IPS DF 6.9 (cell line): ENCODE measurements at regions not wholly inside any gene's neighbourhood (a gene's known extent, or its start where the extent isn't known, plus 50 kb on each side); places are given as distances from the start of the nearest gene placed in this dataset.

Experiments used
- DNase-seq: peaks from one replicate; pipeline ENCODE4 v3.0.0-alpha.2; 2013; ENCODE audit warnings: low read depth, low spot score
- H3K27ac ChIP-seq: one replicate; pipeline ENCODE4 v1.5.1; 2013; ENCODE audit warnings: low read length, control low read depth
- H3K27me3 ChIP-seq: 2 replicates; pipeline ENCODE4 v1.6.1; 2013; ENCODE audit warnings: mild to moderate bottlenecking, low read length; ENCODE audit not compliant: control insufficient read depth, insufficient read depth
- H3K36me3 ChIP-seq: 2 replicates; pipeline ENCODE4 v1.6.1; 2013; ENCODE audit warnings: low read length; ENCODE audit not compliant: control insufficient read depth, insufficient read depth
- H3K4me1 ChIP-seq: 2 replicates; pipeline ENCODE4 v1.6.1; 2013; ENCODE audit warnings: low read length; ENCODE audit not compliant: control insufficient read depth, insufficient read depth
- H3K4me3 ChIP-seq: 2 replicates; pipeline ENCODE4 v1.5.1; 2013; ENCODE audit warnings: mild to moderate bottlenecking, low read length
- H3K9me3 ChIP-seq: 2 replicates; pipeline ENCODE4 v1.6.1; 2013; ENCODE audit warnings: low read length, inconsistent platforms; ENCODE audit not compliant: control insufficient read depth, insufficient read depth
- WGBS: extraction: QIAGEN DNeasy Blood & Tissue Kit; methylation state at CpG from one replicate; pipeline ENCODE4 v1.1.7; 2013; ENCODE audit warnings: mixed read lengths, missing lambda C conversion rate; ENCODE audit not compliant: insufficient read length, insufficient coverage; 5-methylcytosine and 5-hydroxymethylcytosine counted together

DNA sequence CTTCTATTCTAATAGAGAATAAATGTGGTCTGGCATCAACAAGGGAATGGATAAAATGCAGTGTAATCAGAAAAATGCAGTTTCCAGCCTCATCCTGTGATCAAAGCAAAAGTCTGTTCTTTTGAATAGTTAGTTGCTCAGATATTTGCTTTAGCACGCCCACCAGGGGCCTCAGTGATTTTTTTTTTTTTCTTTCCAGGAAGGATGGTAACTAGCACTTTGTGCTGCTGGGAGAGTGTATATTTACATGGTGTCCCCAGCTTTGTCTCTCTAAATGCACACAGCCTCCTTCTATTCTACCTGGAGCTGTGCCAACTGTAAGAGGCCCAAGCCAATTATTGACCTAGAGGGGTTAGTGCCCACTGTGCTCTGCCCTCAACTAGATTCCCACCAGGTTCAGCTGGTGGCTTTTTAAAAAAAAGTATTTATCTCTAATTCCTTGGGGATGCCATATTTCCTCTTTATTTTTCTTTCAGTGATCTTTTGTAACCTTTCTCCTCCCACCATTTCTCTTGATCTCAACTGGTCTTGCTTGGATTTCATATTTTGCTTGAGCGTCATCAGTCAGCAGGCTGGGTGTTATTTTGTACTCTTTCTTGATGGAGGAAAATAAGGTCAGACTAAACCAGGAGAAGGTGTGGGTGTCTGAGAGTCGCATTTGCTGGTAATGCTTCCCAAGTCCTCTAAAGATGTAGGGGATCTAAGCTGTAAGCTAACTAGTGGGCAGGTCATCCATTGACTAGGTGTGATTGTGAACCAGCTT lies 193.0 kb upstream of the C9orf72 start:
- no peaks in the 10 kb centered on the region for H3K9me3 ChIP-seq
- H3K27me3 ChIP-seq = no peaks in the 10 kb centered on the region
- no CpG with 5 or more reads among the region's 3 CpGs for WGBS
- no peak overlapping the region for H3K27ac ChIP-seq
- H3K36me3 ChIP-seq = no peaks in the 10 kb centered on the region
- H3K4me3 ChIP-seq = no peak overlapping the region
- H3K4me1 ChIP-seq = no peaks in the 10 kb centered on the region
- no peak for DNase-seq

DNA sequence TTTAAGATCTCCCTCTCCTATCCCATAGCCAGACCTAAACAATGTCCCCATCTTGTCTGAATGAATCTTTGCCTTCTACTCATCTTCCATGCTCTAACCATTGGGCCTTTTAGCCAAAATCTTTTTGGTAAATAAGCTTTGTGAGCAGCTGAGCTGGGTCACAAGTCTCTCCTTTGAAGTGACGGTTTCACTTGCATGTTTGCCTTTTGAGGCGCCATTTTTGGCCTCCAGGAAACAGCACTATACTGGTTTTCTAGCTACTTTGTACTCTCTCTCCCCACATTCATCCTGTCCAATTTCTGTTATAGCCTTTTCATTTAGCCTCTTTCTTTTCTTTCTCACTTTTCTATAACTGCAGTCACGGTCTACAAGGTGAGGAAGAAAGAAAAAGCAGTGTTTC lies 195.5 kb upstream of the C9orf72 start:
- Histone ChIP-seq H3K9me3 (no peaks in the 10 kb centered on the region), H3K36me3 (no peaks in the 10 kb centered on the region), H3K4me1 (peaks cover 2% of the 10 kb centered on the region; the same call in 1 of the 2 replicates), H3K4me3 (no peak overlapping the region), H3K27me3 (no peaks in the 10 kb centered on the region; the same call in 1 of the 2 replicates), H3K27ac (no peak overlapping the region)
- WGBS = no CpG with 5 or more reads among the region's 3 CpGs
- no peak for DNase-seq

- no CpG with 5 or more reads among the region's 5 CpGs for WGBS
- peaks cover 2% of the 10 kb centered on the region; the same call in 1 of the 2 replicates for H3K4me1 ChIP-seq
These were observed 197.3 kb upstream of the C9orf72 start for GRCh38 chr9:27770541-27770940.

DNA sequence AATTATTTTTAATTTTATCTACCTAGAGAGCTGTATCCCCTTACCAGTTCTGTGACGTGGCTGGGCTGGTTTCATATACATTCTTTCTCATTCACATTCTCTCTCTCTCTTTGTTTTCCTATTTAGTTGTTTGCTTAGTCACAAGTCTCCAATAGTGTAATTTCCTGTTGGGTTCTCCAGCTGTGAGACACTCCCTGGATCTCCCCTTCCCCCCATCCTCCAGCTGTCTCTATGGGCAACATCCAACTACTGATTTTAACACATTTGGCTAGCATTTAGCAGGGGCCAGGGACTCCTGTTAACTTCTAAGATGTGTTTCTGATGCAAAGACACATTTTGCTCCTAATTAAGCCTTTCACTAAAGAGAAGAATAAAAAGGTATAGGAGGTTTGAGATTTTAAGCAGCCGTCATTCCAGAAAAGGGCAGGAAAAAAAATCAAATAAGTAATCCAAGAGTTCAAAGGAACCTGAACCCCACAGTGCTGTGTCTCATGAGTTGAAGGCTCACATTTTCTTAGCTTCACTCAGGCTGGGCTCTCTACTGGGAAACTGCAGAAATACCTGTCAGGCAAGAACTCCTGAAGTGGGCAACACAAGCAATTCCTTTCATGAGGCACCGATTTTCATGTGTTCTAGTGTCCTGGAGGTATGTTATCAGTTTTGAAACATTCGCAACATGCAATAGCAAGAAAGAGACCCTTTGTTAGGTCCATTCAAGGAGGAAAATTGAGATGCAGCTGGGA lies 198.7 kb upstream of the C9orf72 start:
- peak; percentile 57 for DNase-seq
- no CpG with 5 or more reads among the region's 4 CpGs for WGBS

More at GRCh38 chr9:27770541-27770940, 197.3 kb upstream of the C9orf72 start:
- no peaks in the 10 kb centered on the region for H3K9me3 ChIP-seq
- no peak overlapping the region for H3K4me3 ChIP-seq
- no peaks in the 10 kb centered on the region for H3K36me3 ChIP-seq
- H3K27me3 ChIP-seq = no peaks in the 10 kb centered on the region; the same call in 1 of the 2 replicates
- DNase-seq = no peak
- no peak overlapping the region for H3K27ac ChIP-seq

DNA sequence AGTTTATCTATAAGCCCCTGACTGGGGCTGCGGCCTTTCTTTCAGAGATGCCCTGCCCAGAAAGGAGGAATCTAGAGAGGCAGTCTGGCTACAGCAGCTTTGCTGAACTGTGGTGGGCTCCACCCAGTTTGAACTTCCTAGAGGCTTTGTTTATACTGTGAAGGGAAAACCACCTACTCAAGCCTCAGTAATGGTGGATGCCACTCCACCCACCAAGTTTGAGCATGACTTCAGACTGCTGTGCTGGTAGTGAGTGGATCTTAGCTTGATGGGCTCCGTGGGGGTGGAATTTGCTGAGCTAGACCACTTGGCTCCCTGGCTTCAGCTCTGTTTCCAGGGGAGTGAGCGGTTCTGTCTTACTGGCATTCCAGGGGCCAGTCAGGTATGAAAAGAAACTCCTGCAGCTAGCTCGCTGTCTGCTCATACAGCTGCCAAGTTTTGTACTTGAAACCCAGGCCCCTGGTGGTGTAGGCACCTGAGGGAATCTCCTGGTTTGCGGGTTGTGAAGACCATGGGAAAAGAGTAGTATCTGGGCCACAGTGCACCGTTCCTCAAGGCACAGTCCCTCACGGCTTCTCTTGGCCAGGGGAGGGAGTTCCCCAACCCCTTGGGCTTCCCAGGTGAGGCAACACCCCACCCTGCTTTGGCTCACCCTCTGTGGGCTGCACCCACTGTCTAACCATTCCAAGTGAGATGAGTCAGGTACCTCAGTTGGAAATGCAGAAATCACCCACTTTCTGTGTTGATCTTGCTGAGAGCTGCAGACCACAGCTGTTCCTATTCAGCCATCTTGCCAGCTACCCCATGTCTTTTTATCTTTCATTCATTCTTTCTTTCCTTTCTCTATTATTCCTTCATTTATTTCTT lies 211.8 kb upstream of the C9orf72 start:
- DNase-seq = no peak
- H3K4me3 ChIP-seq = no peak overlapping the region
- no peak overlapping the region for H3K27ac ChIP-seq
- H3K36me3 ChIP-seq = no peaks in the 10 kb centered on the region
- H3K9me3 ChIP-seq = no peaks in the 10 kb centered on the region; the same call in 1 of the 2 replicates
- WGBS = no CpG with 5 or more reads among the region's 7 CpGs
- 0 out of 2 replicates have a peak, but pooled peaks cover 1% of the 10 kb centered on the region for H3K4me1 ChIP-seq
- no peaks in the 10 kb centered on the region for H3K27me3 ChIP-seq

More for the DNA sequence above, 198.7 kb upstream of the C9orf72 start:
- no peaks in the 10 kb centered on the region for H3K9me3 ChIP-seq
- H3K36me3 ChIP-seq = no peaks in the 10 kb centered on the region
- H3K4me1 ChIP-seq = peaks cover 2% of the 10 kb centered on the region; the same call in 1 of the 2 replicates
- H3K27me3 ChIP-seq = no peaks in the 10 kb centered on the region; the same call in 1 of the 2 replicates
- H3K27ac ChIP-seq = no peak overlapping the region
- no peak overlapping the region for H3K4me3 ChIP-seq

DNA sequence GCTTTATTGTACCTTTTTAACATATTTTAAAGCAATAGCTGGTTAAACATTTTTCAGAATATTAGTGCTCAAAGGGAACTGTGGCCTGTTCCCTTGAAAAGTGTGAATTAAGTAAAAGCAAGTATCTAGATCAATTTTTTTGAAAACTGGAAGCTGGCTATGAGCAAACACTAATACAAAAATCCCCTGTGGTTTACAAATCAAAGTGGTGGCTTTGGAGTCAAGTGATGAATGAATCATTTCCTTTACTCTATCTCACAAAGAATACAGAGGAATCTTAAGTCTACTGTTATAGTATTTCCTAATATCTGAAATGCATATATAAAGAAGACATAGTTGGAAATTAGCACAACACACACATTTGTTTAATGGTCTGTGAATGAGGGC lies 212.4 kb upstream of the C9orf72 start:
- H3K4me3 ChIP-seq = no peak overlapping the region
- 0 out of 2 replicates have a peak, but pooled peaks cover 1% of the 10 kb centered on the region for H3K4me1 ChIP-seq
- H3K9me3 ChIP-seq = no peaks in the 10 kb centered on the region; the same call in 1 of the 2 replicates
- DNase-seq = no peak
- no peaks in the 10 kb centered on the region for H3K27me3 ChIP-seq
- H3K36me3 ChIP-seq = no peaks in the 10 kb centered on the region
- H3K27ac ChIP-seq = no peak overlapping the region

- Histone ChIP-seq H3K9me3 (no peaks in the 10 kb centered on the region; the same call in 1 of the 2 replicates), H3K27ac (no peak overlapping the region), H3K4me3 (no peak overlapping the region), H3K4me1 (0 out of 2 replicates have a peak, but pooled peaks cover 1% of the 10 kb centered on the region), H3K27me3 (no peaks in the 10 kb centered on the region), H3K36me3 (no peaks in the 10 kb centered on the region)
- DNase-seq = peak; percentile 41
- WGBS = no CpG with 5 or more reads among the region's 2 CpGs
These were observed 214.6 kb upstream of the C9orf72 start for GRCh38 chr9:27787891-27788290.

- no peak for DNase-seq
These were observed 218.0 kb upstream of the C9orf72 start for GRCh38 chr9:27791311-27791710.

DNA sequence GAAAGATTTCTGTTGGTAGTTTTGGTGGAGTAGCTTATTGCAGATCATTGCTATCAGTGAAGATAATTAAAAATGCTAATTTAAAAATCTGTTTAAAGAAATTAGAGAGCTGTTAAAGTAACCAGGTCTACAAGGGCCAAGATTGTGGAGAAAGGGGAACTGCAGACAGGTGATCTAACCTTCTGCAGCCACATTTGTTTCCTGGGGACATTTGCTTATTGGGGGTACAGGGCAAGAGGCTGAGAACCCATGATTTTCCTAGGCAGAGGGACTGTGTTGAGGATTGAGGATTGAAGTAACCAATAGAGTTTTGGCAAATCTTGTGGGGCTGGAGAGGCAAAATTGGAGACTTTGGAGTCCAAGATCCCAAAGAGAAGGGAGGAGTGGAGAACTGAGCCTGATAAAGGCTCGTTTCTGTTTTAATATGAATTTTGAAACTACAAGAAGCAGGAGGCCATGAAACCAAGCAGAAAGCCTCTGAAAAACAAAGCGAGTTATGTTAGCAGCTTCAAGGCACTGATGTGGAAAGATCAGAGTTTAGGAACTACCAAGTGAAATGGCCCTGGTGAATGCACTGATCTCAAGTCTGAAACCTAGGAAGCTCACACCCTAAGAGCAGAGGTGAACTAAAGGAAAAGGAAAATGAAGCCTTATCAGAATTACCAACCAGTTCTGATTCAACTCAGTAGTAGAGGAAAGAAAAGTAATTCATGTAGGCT lies 219.8 kb upstream of the C9orf72 start:
- WGBS = no CpG with 5 or more reads among the region's 2 CpGs
- no peak overlapping the region for H3K27ac ChIP-seq
- H3K4me1 ChIP-seq = no peaks in the 10 kb centered on the region
- DNase-seq = no peak
- no peaks in the 10 kb centered on the region for H3K36me3 ChIP-seq
- no peaks in the 10 kb centered on the region for H3K9me3 ChIP-seq
- H3K4me3 ChIP-seq = no peak overlapping the region
- H3K27me3 ChIP-seq = no peaks in the 10 kb centered on the region

More at GRCh38 chr9:27791311-27791710, 218.0 kb upstream of the C9orf72 start:
- Histone ChIP-seq H3K27ac (no peak overlapping the region), H3K36me3 (no peaks in the 10 kb centered on the region), H3K4me1 (0 out of 2 replicates have a peak, but pooled peaks cover 1% of the 10 kb centered on the region), H3K9me3 (no peaks in the 10 kb centered on the region; the same call in 1 of the 2 replicates), H3K27me3 (no peaks in the 10 kb centered on the region), H3K4me3 (no peak overlapping the region)
- no CpG with 5 or more reads among the region's 1 CpG for WGBS
